CD14-positive monocyte (primary cell): ENCODE measurements at regions not wholly inside any gene's neighbourhood (a gene's known extent, or its start where the extent isn't known, plus 50 kb on each side); places are given as distances from the start of the nearest gene placed in this dataset.

Experiments used
- DNase-seq, 3 donors: peaks; one replicate each; pipeline ENCODE4 v3.0.0-alpha.2; 2011 to 2022
- H2AFZ ChIP-seq: 2 replicates; pipeline ENCODE4 v1.6.0; 2012; ENCODE audit warnings: mild to moderate bottlenecking, low read depth, low read length, inconsistent platforms; ENCODE audit not compliant: insufficient read depth, poor library complexity, severe bottlenecking
- H3K27ac ChIP-seq, 2 donors: 1 replicate in 1 of 2; 2 replicates in 1 of 2; pipeline ENCODE4 v1.5.1; 2012 to 2013; ENCODE audit warnings: low read length in 2 of 2, control low read depth in 1 of 2, inconsistent platforms in 1 of 2, low read depth in 1 of 2, mild to moderate bottlenecking in 1 of 2
- H3K27me3 ChIP-seq, 2 donors: one replicate each; pipeline versions ENCODE4 v1.6.0 to v1.6.1; 2011 to 2013; ENCODE audit warnings: low read length in 2 of 2; ENCODE audit not compliant: control insufficient read depth in 2 of 2, insufficient read depth in 2 of 2
- H3K36me3 ChIP-seq, 2 donors: replicated peaks in 1 of 2; 1 replicate in 1 of 2; 2 replicates in 1 of 2; pipeline versions ENCODE4 v1.5.1 to v1.6.1; 2012 to 2013; ENCODE audit warnings: low read length in 2 of 2, control low read depth in 1 of 2, inconsistent platforms in 1 of 2, mild to moderate bottlenecking in 1 of 2; ENCODE audit not compliant: insufficient read depth in 2 of 2, control insufficient read depth in 1 of 2
- H3K4me1 ChIP-seq, 2 donors: 1 replicate in 1 of 2; 2 replicates in 1 of 2; pipeline versions ENCODE4 v1.5.1 to v1.6.1; 2012 to 2013; ENCODE audit warnings: low read length in 2 of 2, control low read depth in 1 of 2, inconsistent platforms in 1 of 2, mild to moderate bottlenecking in 1 of 2, moderate library complexity in 1 of 2; ENCODE audit not compliant: insufficient read depth in 2 of 2, control insufficient read depth in 1 of 2
- H3K4me2 ChIP-seq: replicated peaks from 2 replicates; pipeline ENCODE3; 2012; ENCODE audit warnings: low read length, moderate library complexity, mild to moderate bottlenecking; ENCODE audit not compliant: poor library complexity, severe bottlenecking; ENCODE audit errors: extremely low read depth
- H3K4me3 ChIP-seq, 3 experiments: fragments of 200-600 bp in 1 of 3; sonication (generic) in 1 of 3; replicated peaks in 1 of 3; 1 replicate in 2 of 3; 2 replicates in 1 of 3; pipeline ENCODE4 v1.5.1; 2011 to 2013; ENCODE audit warnings: low read length in 3 of 3, mild to moderate bottlenecking in 3 of 3, control low read depth in 2 of 3, low read depth in 2 of 3, inconsistent platforms in 1 of 3, moderate library complexity in 1 of 3
- H3K79me2 ChIP-seq: 2 replicates; pipeline ENCODE4 v1.6.0; 2012; ENCODE audit warnings: mild to moderate bottlenecking, control low read depth, inconsistent platforms, low read length, moderate library complexity; ENCODE audit not compliant: insufficient read depth
- H3K9ac ChIP-seq: 2 replicates; pipeline ENCODE4 v1.6.0; 2017; ENCODE audit warnings: low read length, mild to moderate bottlenecking; ENCODE audit not compliant: insufficient read depth, poor library complexity, severe bottlenecking
- H3K9me3 ChIP-seq, 2 donors: replicated peaks in 1 of 2; 1 replicate in 1 of 2; 2 replicates in 1 of 2; pipeline versions ENCODE4 v1.5.1 to v1.6.1; 2012 to 2013; ENCODE audit warnings: low read length in 2 of 2, control low read depth in 1 of 2; ENCODE audit not compliant: control insufficient read depth in 1 of 2, insufficient read depth in 1 of 2
- H4K20me1 ChIP-seq: 2 replicates; pipeline ENCODE4 v1.6.0; 2012; ENCODE audit warnings: mild to moderate bottlenecking, low read length, control low read depth, moderate library complexity; ENCODE audit not compliant: insufficient read depth
- H3K27ac Mint-ChIP-seq, 7 donors: one replicate each; pipeline ENCODE4 v1.8.0; 2020; ENCODE audit warnings: mild to moderate bottlenecking in 7 of 7, mixed read lengths in 7 of 7, moderate library complexity in 6 of 7, inconsistent platforms in 2 of 7
- H3K27me3 Mint-ChIP-seq, 3 donors: one replicate each; pipeline ENCODE4 v1.8.0; 2021 to 2022; ENCODE audit warnings: low read depth in 3 of 3, mild to moderate bottlenecking in 3 of 3, mixed read lengths in 3 of 3, moderate library complexity in 3 of 3, inconsistent platforms in 1 of 3
- H3K36me3 Mint-ChIP-seq, 2 donors: one replicate each; pipeline ENCODE4 v1.8.0; 2020; ENCODE audit warnings: mixed read lengths in 2 of 2, inconsistent platforms in 1 of 2, mild to moderate bottlenecking in 1 of 2
- H3K4me1 Mint-ChIP-seq: one replicate; pipeline ENCODE4 v1.8.0; 2020; ENCODE audit warnings: mild to moderate bottlenecking, mixed read lengths
- H3K4me3 Mint-ChIP-seq, 2 donors: one replicate each; pipeline ENCODE4 v1.8.0; 2020; ENCODE audit warnings: mild to moderate bottlenecking in 2 of 2, mixed read lengths in 2 of 2, moderate library complexity in 1 of 2
- H3K9me3 Mint-ChIP-seq, 7 donors: one replicate each; pipeline ENCODE4 v1.8.0; 2020 to 2022; ENCODE audit warnings: mixed read lengths in 7 of 7, mild to moderate bottlenecking in 6 of 7, moderate library complexity in 6 of 7, inconsistent platforms in 2 of 7
- CTCF ChIP-seq: fragments of 200-600 bp; IDR thresholded peaks from one replicate; pipeline ENCODE4 v1.8.0; 2022; ENCODE audit warnings: antibody characterized with exemption, mild to moderate bottlenecking
- WGBS: methylation state at CpG from one replicate; pipeline ENCODE4 v1.1.5; 2013; ENCODE audit warnings: missing lambda C conversion rate; ENCODE audit not compliant: insufficient coverage; 5-methylcytosine and 5-hydroxymethylcytosine counted together
- intact Hi-C, 2 donors: fragments of 100-400 bp; cut with micrococcal nuclease; formaldehyde crosslinking; loops; one replicate each; pipeline versions ENCODE4 v1.15.0 to v1.15.1; 2023

GRCh38 chr16:73418691-73419090, 370.8 kb upstream of the ZFHX3 start:
- Mint-ChIP-seq H3K27ac (no peak overlapping the region), H3K27me3 (peaks cover 0 to 4% (median 3%) of the 10 kb centered on the region in 3 donors), H3K4me1 (no peaks in the 10 kb centered on the region), H3K9me3 (peaks cover 0 to 2% (median 0%) of the 10 kb centered on the region in 7 donors), H3K36me3 (no peaks in the 10 kb centered on the region), H3K4me3 (no peak overlapping the region)
- H3K4me1 ChIP-seq = no peaks in the 10 kb centered on the region
- H3K36me3 ChIP-seq = no peaks in the 10 kb centered on the region
- no peak overlapping the region for H3K4me3 ChIP-seq
- H3K27ac ChIP-seq = no peak overlapping the region
- 97% methylated on average over 4 of the region's 6 CpGs for WGBS
- TF ChIP-seq CTCF = no peak
- H3K27me3 ChIP-seq = no peaks in the 10 kb centered on the region
- H2AFZ ChIP-seq = no peak overlapping the region
- no peak for DNase-seq
- H3K79me2 ChIP-seq = no peaks in the 10 kb centered on the region
- no peak overlapping the region for H3K9ac ChIP-seq
- H3K4me2 ChIP-seq = no peak overlapping the region
- H4K20me1 ChIP-seq = no peaks in the 10 kb centered on the region
- intact Hi-C loops = no loop called here
- H3K9me3 ChIP-seq = no peaks in the 10 kb centered on the region

GRCh38 chr16:73418051-73418450, 370.1 kb upstream of the ZFHX3 start:
- H4K20me1 ChIP-seq = no peaks in the 10 kb centered on the region
- no peaks in the 10 kb centered on the region for H3K4me1 Mint-ChIP-seq
- intact Hi-C loops = no loop called here
- no peaks in the 10 kb centered on the region for H3K36me3 ChIP-seq
- no peaks in the 10 kb centered on the region for H3K27me3 ChIP-seq
- H3K4me3 ChIP-seq = no peak overlapping the region
- H3K9me3 Mint-ChIP-seq = peaks cover 0 to 2% (median 0%) of the 10 kb centered on the region in 7 donors
- H2AFZ ChIP-seq = no peak overlapping the region
- H3K79me2 ChIP-seq = no peaks in the 10 kb centered on the region
- DNase-seq = no peak
- no peak for TF ChIP-seq CTCF
- H3K27me3 Mint-ChIP-seq = peaks cover 0 to 4% (median 3%) of the 10 kb centered on the region in 3 donors
- H3K36me3 Mint-ChIP-seq = no peaks in the 10 kb centered on the region
- no peak overlapping the region for H3K27ac ChIP-seq
- 92% methylated on average over 3 of the region's 8 CpGs for WGBS
- H3K4me2 ChIP-seq = no peak overlapping the region
- H3K4me1 ChIP-seq = no peaks in the 10 kb centered on the region
- no peaks in the 10 kb centered on the region for H3K9me3 ChIP-seq
- no peak overlapping the region for H3K9ac ChIP-seq
- H3K27ac Mint-ChIP-seq = no peak overlapping the region
- H3K4me3 Mint-ChIP-seq = no peak overlapping the region
